Fibroblast of villous mesenchyme (primary cell): ENCODE measurements at regions not wholly inside any gene's neighbourhood (a gene's known extent, or its start where the extent isn't known, plus 50 kb on each side); places are given as distances from the start of the nearest gene placed in this dataset.

ENCODE experiments used
- DNase-seq: peaks from one replicate; pipeline ENCODE4 v3.0.0-alpha.2; 2010; ENCODE audit warnings: low read depth
- H3K4me3 ChIP-seq: 2 replicates; pipeline ENCODE4 v1.5.1; 2011; ENCODE audit warnings: low read depth, mild to moderate bottlenecking, low read length
- CTCF ChIP-seq: IDR thresholded peaks from 2 replicates; pipeline ENCODE4 v1.5.1; 2012; ENCODE audit warnings: low read depth, mild to moderate bottlenecking, low read length; ENCODE audit not compliant: insufficient read depth

DNA sequence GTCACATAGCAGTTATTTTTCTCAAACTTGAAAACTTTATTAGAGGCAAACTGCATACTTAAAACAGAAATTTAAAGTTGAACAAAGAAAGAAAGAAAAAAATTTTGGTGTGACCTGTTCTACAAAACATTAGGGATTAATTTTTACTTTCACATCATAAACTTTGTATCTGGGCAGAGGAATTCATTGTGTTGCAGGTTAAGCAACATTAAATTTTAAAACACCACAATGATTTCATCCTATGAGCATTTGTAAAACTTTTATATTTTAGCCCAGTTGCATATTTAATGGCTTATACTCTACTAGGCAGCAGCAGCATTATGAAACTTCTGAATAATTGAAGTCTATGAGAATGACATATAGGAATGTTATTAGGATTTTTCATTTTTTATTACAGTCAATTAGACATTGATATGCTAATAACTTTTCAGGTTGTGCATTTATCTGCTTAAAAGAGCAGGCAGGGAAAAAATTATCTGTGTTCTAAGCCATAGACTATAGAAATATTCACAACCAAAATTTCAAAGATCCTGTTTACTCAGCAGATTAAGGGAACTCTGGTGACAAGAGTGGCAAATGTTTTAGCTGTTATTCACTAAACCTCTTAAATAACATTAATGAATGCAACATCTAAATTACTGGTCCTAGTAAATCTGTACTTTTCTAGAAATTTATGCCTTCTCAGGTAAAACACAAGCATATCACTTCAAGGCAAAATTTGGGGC, 1088.5 kb upstream of the CDH6 start:
- TF ChIP-seq CTCF = no peak
- no peak for DNase-seq
- H3K4me3 ChIP-seq = no peak overlapping the region

DNA sequence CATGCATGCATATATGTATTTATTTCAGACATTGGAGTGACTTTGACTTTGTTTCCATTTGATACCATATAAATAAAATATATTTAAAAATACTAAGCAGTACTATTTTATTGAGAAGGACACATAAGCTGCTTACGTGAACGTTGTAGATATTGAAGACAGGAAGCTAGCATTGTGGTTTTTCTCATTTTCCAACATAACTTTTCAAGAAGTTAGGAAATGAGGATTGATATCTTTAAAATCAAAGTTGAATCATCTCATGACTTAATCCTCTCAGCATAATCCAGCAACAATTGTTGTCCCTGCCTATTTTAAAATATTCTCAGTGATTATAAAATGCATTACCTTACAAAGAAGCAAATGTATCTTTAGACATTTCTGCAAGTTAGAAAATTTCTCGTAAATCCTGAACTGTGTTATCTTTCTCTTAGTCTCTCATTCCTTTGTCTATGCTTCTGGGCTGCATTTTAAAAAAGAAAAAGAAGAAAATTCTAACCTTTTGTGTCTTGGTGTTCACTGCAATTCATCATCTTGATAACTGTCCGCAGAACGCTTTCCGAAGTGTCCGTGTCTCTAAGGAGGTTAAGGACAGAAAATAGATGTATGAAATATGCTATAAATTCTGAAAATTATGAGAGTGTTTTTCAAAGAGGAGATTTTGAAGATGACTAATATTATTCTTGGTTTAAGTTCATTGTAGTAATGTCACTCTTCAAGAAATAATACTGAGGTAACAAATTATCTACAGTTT, 1089.9 kb upstream of the CDH6 start:
- no peak overlapping the region for H3K4me3 ChIP-seq
- DNase-seq = no peak
- no peak for TF ChIP-seq CTCF

GRCh38 chr5:30103052-30103451, 1090.4 kb upstream of the CDH6 start:
- no peak overlapping the region for H3K4me3 ChIP-seq
- TF ChIP-seq CTCF = no peak
- DNase-seq = no peak

- no peak overlapping the region for H3K4me3 ChIP-seq
- DNase-seq = no peak
- TF ChIP-seq CTCF = no peak
These were observed 1091.3 kb upstream of the CDH6 start for GRCh38 chr5:30102185-30102584.

- H3K4me3 ChIP-seq = no peak overlapping the region
- DNase-seq = no peak
- no peak for TF ChIP-seq CTCF
These were observed 1092.6 kb upstream of the CDH6 start for GRCh38 chr5:30100929-30101328.

DNA sequence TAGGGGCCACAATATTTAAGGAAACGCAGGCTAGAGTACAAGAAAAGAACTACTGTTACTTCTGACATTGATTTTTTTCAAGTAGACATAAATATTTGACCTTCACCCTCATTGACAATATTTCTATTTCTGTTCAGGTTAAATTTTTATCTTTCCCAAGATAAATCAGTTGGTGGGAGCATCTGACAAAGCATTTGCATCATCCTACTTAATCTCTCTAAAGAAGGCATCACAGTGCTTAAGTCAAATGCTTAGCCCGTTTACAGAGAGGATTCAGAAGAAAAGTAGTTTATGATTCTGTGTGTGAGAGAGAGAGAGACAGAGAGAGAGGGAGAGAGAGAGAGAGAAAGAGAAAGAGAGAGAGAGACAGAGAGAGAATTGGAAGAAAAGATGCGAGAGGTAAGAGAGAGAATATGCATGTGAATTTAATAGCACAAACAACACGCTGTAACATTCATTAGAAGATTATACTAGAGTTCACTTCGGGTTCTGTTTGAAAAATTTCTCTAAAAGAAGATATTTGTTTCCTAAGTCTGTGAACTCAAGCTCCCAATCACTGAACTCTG, 1093.3 kb upstream of the CDH6 start:
- TF ChIP-seq CTCF = no peak
- H3K4me3 ChIP-seq = no peak overlapping the region
- DNase-seq = no peak
